Endothelial cell of umbilical vein (primary cell): ENCODE measurements at regions not wholly inside any gene's neighbourhood (a gene's known extent, or its start where the extent isn't known, plus 50 kb on each side); places are given as distances from the start of the nearest gene placed in this dataset.

Experiments used
- CTCF ChIP-seq, 2 donors: IDR thresholded peaks; 1 replicate in 1 of 2; 2 replicates in 1 of 2; pipeline ENCODE4 v1.5.1; 2011; ENCODE audit warnings: low read length in 2 of 2, mild to moderate bottlenecking in 2 of 2, moderate library complexity in 2 of 2, control low read depth in 1 of 2, inconsistent platforms in 1 of 2, low read depth in 1 of 2; ENCODE audit not compliant: insufficient read depth in 1 of 2; ENCODE audit errors: extremely low read depth in 1 of 2
- EZH2 ChIP-seq: IDR thresholded peaks from 2 replicates; pipeline ENCODE4 v1.6.1; 2012; ENCODE audit warnings: borderline replicate concordance, low read depth, mild to moderate bottlenecking, moderate library complexity, low read length, inconsistent platforms; ENCODE audit not compliant: severe bottlenecking
- GATA2 ChIP-seq: IDR thresholded peaks from 2 replicates; pipeline ENCODE4 v1.7.0; 2011; ENCODE audit warnings: low read depth, mild to moderate bottlenecking, moderate library complexity, mixed read lengths, low read length; ENCODE audit not compliant: insufficient read length, insufficient read depth
- POLR2AphosphoS5 ChIP-seq: IDR thresholded peaks from 2 replicates; pipeline ENCODE4 v1.6.1; 2012; ENCODE audit warnings: low read depth, mild to moderate bottlenecking, control low read depth, low read length, moderate library complexity; ENCODE audit not compliant: insufficient read depth

- no peak for TF ChIP-seq CTCF (IDR thresholded peaks at IDR 0.05; ENCODE audit: extremely low read depth in 1 of 2, insufficient read depth in 1 of 2, low read depth in 1 of 2, low read length in 2 of 2)
- TF ChIP-seq POLR2AphosphoS5: no peak
- TF ChIP-seq EZH2: no peak
- no peak for TF ChIP-seq GATA2
These were observed 86.6 kb downstream of the NOC3L start for GRCh38 chr10:94276140-94276539.
